ENCODE measurements at regions not wholly inside any gene's neighbourhood (a gene's known extent, or its start where the extent isn't known, plus 50 kb on each side); places are given as distances from the start of the nearest gene placed in this dataset.

- H3K27me3 Mint-ChIP-seq (ENCODE audit: insufficient read depth, low read depth), result peaks cover 21% of the 10 kb centered on the region
- no peak overlapping the region for H2AFZ ChIP-seq (replicated peaks)
- no peak for DNase-seq (ENCODE audit: low spot score)
- no peak overlapping the region for H3K4me3 Mint-ChIP-seq
- H4K20me1 ChIP-seq (ENCODE audit: low read depth), result peaks cover 6% of the 10 kb centered on the region
- peaks cover 25% of the 10 kb centered on the region for H3K4me1 ChIP-seq
- H3K9ac ChIP-seq, result no peak overlapping the region
- H3K4me1 Mint-ChIP-seq, result peaks cover 89% of the 10 kb centered on the region
- TF ChIP-seq EZH2phosphoT487 (IDR thresholded peaks at IDR 0.05), result no peak
- TF ChIP-seq CTCF (IDR thresholded peaks at IDR 0.05), result no peak
- no peak for TF ChIP-seq EZH2 (IDR thresholded peaks at IDR 0.05)
- peaks cover 15% of the 10 kb centered on the region for H3F3A ChIP-seq (ENCODE audit: low read depth)
- H3K9me3 Mint-ChIP-seq, result no peaks in the 10 kb centered on the region
- H3K36me3 Mint-ChIP-seq, result no peaks in the 10 kb centered on the region
- H3K36me3 ChIP-seq, result no peaks in the 10 kb centered on the region
- H3K9me3 ChIP-seq (ENCODE audit: low read depth), result no peaks in the 10 kb centered on the region
- H3K27ac ChIP-seq, result no peak overlapping the region
- no peaks in the 10 kb centered on the region for H3K27me3 ChIP-seq
- H3K4me3 ChIP-seq, result no peak overlapping the region
- H3K4me2 ChIP-seq, result no peak overlapping the region
- H3K79me2 ChIP-seq (ENCODE audit: low read depth), result no peaks in the 10 kb centered on the region
- H3K27ac Mint-ChIP-seq, result peak overlapping the region; percentile 32
Measured at GRCh38 chr1:234538062-234538731, 59.2 kb upstream of the TARBP1 start.

- TF ChIP-seq EZH2phosphoT487 (IDR thresholded peaks at IDR 0.05), result no peak
- no peak for TF ChIP-seq EZH2 (IDR thresholded peaks at IDR 0.05)
- TF ChIP-seq CTCF (IDR thresholded peaks at IDR 0.05), result no peak
- H3K9me3 ChIP-seq (ENCODE audit: low read depth), result no peaks in the 10 kb centered on the region
- no peaks in the 10 kb centered on the region for H3K79me2 ChIP-seq (ENCODE audit: low read depth)
- Mint-ChIP-seq H3K4me3 (no peak overlapping the region), H3K27me3 (ENCODE audit: insufficient read depth, low read depth) (peaks cover 18% of the 10 kb centered on the region), H3K36me3 (no peaks in the 10 kb centered on the region), H3K27ac (no peak overlapping the region), H3K9me3 (no peaks in the 10 kb centered on the region), H3K4me1 (peaks cover 89% of the 10 kb centered on the region)
- DNase-seq (ENCODE audit: low spot score), result no peak
- H3K36me3 ChIP-seq, result no peaks in the 10 kb centered on the region
- no peak overlapping the region for H3K27ac ChIP-seq
- no peak overlapping the region for H3K4me3 ChIP-seq
- H2AFZ ChIP-seq (replicated peaks), result no peak overlapping the region
- peaks cover 6% of the 10 kb centered on the region for H4K20me1 ChIP-seq (ENCODE audit: low read depth)
- peaks cover 25% of the 10 kb centered on the region for H3K4me1 ChIP-seq
- H3K27me3 ChIP-seq, result no peaks in the 10 kb centered on the region
- H3F3A ChIP-seq (ENCODE audit: low read depth), result peaks cover 15% of the 10 kb centered on the region
- no peak overlapping the region for H3K9ac ChIP-seq
- no peak overlapping the region for H3K4me2 ChIP-seq
Measured at GRCh38 chr1:234537236-234537635, 58.3 kb upstream of the TARBP1 start.

- Histone ChIP-seq H3K36me3 (no peaks in the 10 kb centered on the region), H3K9me3 (ENCODE audit: low read depth) (no peaks in the 10 kb centered on the region), H3K4me1 (peaks cover 27% of the 10 kb centered on the region), H3K27me3 (no peaks in the 10 kb centered on the region), H3F3A (ENCODE audit: low read depth) (peaks cover 17% of the 10 kb centered on the region), H4K20me1 (ENCODE audit: low read depth) (peaks cover 6% of the 10 kb centered on the region), H3K79me2 (ENCODE audit: low read depth) (no peaks in the 10 kb centered on the region), H3K4me2 (peak overlapping the region; percentile 6), H3K9ac (no peak overlapping the region), H3K4me3 (no peak overlapping the region), H3K27ac (no peak overlapping the region), H2AFZ (replicated peaks) (no peak overlapping the region)
- TF ChIP-seq CTCF (IDR thresholded peaks at IDR 0.05), result no peak
- no peak for TF ChIP-seq EZH2phosphoT487 (IDR thresholded peaks at IDR 0.05)
- no peak for TF ChIP-seq EZH2 (IDR thresholded peaks at IDR 0.05)
- peaks cover 89% of the 10 kb centered on the region for H3K4me1 Mint-ChIP-seq
- no peak for DNase-seq (ENCODE audit: low spot score)
- peak overlapping the region; percentile 15 for H3K27ac Mint-ChIP-seq
- H3K36me3 Mint-ChIP-seq, result no peaks in the 10 kb centered on the region
- H3K4me3 Mint-ChIP-seq, result no peak overlapping the region
- H3K27me3 Mint-ChIP-seq (ENCODE audit: insufficient read depth, low read depth), result peaks cover 18% of the 10 kb centered on the region
- H3K9me3 Mint-ChIP-seq, result no peaks in the 10 kb centered on the region
Measured at GRCh38 chr1:234536741-234537140, 57.8 kb upstream of the TARBP1 start.
